IMR-90 (cell line): ENCODE measurements at regions not wholly inside any gene's neighbourhood (a gene's known extent, or its start where the extent isn't known, plus 50 kb on each side); places are given as distances from the start of the nearest gene placed in this dataset.

Experiments used
- ATAC-seq: fragments of 200-7000 bp; cut with Tn5 transposase; 2 replicates; pipeline ENCODE4 v1.9.1; 2020; ENCODE audit warnings: low read depth, mild to moderate bottlenecking, moderate library complexity
- BruUV-seq: library from RNA; stranded (reverse); fragments of 400-500 nt; replicated peaks from 2 replicates; lab custom pipeline; 2021; lab: Mats Ljungman, UMichigan
- CTCF ChIA-PET: fragments of 300-600 bp; formaldehyde crosslinking; extraction: SDS; loops from one replicate; lab custom pipeline; 2021; ENCODE audit warnings: antibody characterized with exemption; lab: Yijun Ruan, JAX
- POLR2A ChIA-PET: fragments of 300-600 bp; sonication (Branson Sonifier 250); formaldehyde crosslinking; loops from one replicate; lab custom pipeline; 2022; ENCODE audit warnings: antibody characterized with exemption; ENCODE audit not compliant: unreplicated experiment; lab: Charles Lee
- DNase-seq: peaks from one replicate; pipeline ENCODE4 v3.0.0; 2013
- H2AFZ ChIP-seq: replicated peaks from 2 replicates; pipeline ENCODE3; 2013; ENCODE audit warnings: low read length, mild to moderate bottlenecking; ENCODE audit not compliant: poor library complexity
- H2AK5ac ChIP-seq: 2 replicates; pipeline ENCODE4 v1.6.1; 2013; ENCODE audit warnings: low read depth, low read length, inconsistent platforms
- H2AK9ac ChIP-seq: replicated peaks from 2 replicates; pipeline ENCODE3; 2013; ENCODE audit warnings: mild to moderate bottlenecking, low read depth, low read length, moderate library complexity; ENCODE audit not compliant: poor library complexity
- H2BK120ac ChIP-seq: 2 replicates; pipeline ENCODE4 v1.6.1; 2013; ENCODE audit warnings: low read depth, low read length, inconsistent platforms
- H2BK15ac ChIP-seq: 3 replicates; pipeline ENCODE4 v1.6.1; 2013; ENCODE audit warnings: low read depth, low read length, inconsistent platforms
- H2BK20ac ChIP-seq: 2 replicates; pipeline ENCODE4 v1.6.1; 2013; ENCODE audit warnings: low read depth, mild to moderate bottlenecking, inconsistent platforms, low read length, moderate library complexity
- H2BK5ac ChIP-seq: 2 replicates; pipeline ENCODE4 v1.6.1; 2013; ENCODE audit warnings: mild to moderate bottlenecking, low read depth, low read length, inconsistent platforms; ENCODE audit not compliant: poor library complexity, severe bottlenecking
- H3K14ac ChIP-seq: replicated peaks from 2 replicates; pipeline ENCODE4 v1.6.1; 2013; ENCODE audit warnings: low read depth, low read length, inconsistent platforms
- H3K18ac ChIP-seq: 2 replicates; pipeline ENCODE4 v1.6.1; 2013; ENCODE audit warnings: low read depth, low read length, control low read depth
- H3K23ac ChIP-seq: 2 replicates; pipeline ENCODE4 v1.6.1; 2013; ENCODE audit warnings: low read depth, low read length, inconsistent platforms
- H3K27ac ChIP-seq: 2 replicates; pipeline ENCODE4 v1.5.1; 2013; ENCODE audit warnings: mild to moderate bottlenecking, control low read depth, low read length; ENCODE audit not compliant: insufficient read depth
- H3K27me3 ChIP-seq: 2 replicates; pipeline ENCODE4 v1.6.1; 2013; ENCODE audit warnings: low read length; ENCODE audit not compliant: control insufficient read depth, insufficient read depth
- H3K36me3 ChIP-seq: 2 replicates; pipeline ENCODE4 v1.6.1; 2013; ENCODE audit warnings: low read length, mixed read lengths; ENCODE audit not compliant: control insufficient read depth, insufficient read depth
- H3K4ac ChIP-seq: 2 replicates; pipeline ENCODE4 v1.6.1; 2013; ENCODE audit warnings: low read depth, low read length, inconsistent platforms
- H3K4me1 ChIP-seq: 2 replicates; pipeline ENCODE4 v1.6.1; 2013; ENCODE audit warnings: low read length, mixed read lengths; ENCODE audit not compliant: control insufficient read depth, insufficient read depth
- H3K4me2 ChIP-seq: 2 replicates; pipeline ENCODE4 v1.6.1; 2013; ENCODE audit warnings: low read depth, mild to moderate bottlenecking, control low read depth, low read length, moderate library complexity
- H3K4me3 ChIP-seq: 2 replicates; pipeline ENCODE4 v1.5.1; 2013; ENCODE audit warnings: low read depth, mild to moderate bottlenecking, control low read depth, low read length, moderate library complexity; ENCODE audit not compliant: insufficient read depth
- H3K56ac ChIP-seq: 2 replicates; pipeline ENCODE4 v1.6.1; 2013; ENCODE audit warnings: low read length, inconsistent platforms; ENCODE audit not compliant: insufficient read depth; ENCODE audit errors: extremely low read depth
- H3K79me1 ChIP-seq, 2 experiments: 2 replicates each; pipeline ENCODE4 v1.6.1; 2013; ENCODE audit warnings: low read length in 2 of 2, inconsistent platforms in 1 of 2, low read depth in 1 of 2
- H3K9ac ChIP-seq: 2 replicates; pipeline ENCODE4 v1.6.1; 2013; ENCODE audit warnings: low read depth, low read length, control low read depth
- H3K9me1 ChIP-seq: 2 replicates; pipeline ENCODE4 v1.6.1; 2013; ENCODE audit warnings: low read length, inconsistent platforms; ENCODE audit not compliant: insufficient read depth
- H3K9me3 ChIP-seq: 2 replicates; pipeline ENCODE4 v1.6.1; 2013; ENCODE audit warnings: low read length; ENCODE audit not compliant: control insufficient read depth, insufficient read depth
- H4K20me1 ChIP-seq: 2 replicates; pipeline ENCODE4 v1.6.1; 2013; ENCODE audit warnings: low read length, inconsistent platforms; ENCODE audit not compliant: insufficient read depth
- H4K5ac ChIP-seq: 2 replicates; pipeline ENCODE4 v1.6.1; 2013; ENCODE audit warnings: mild to moderate bottlenecking, low read depth, low read length, control low read depth
- H4K8ac ChIP-seq, 2 experiments: 2 replicates each; pipeline ENCODE4 v1.6.1; 2013; ENCODE audit warnings: low read depth in 2 of 2, low read length in 2 of 2, control low read depth in 1 of 2, inconsistent platforms in 1 of 2
- H4K91ac ChIP-seq: 2 replicates; pipeline ENCODE4 v1.6.1; 2013; ENCODE audit warnings: low read depth, low read length, inconsistent platforms; ENCODE audit not compliant: insufficient read depth
- POLR2A ChIP-seq: IDR thresholded peaks from 2 replicates; pipeline ENCODE4 v1.6.1; 2012; ENCODE audit warnings: mild to moderate bottlenecking, low read depth, low read length
- RCOR1 ChIP-seq: IDR thresholded peaks from 2 replicates; pipeline ENCODE4 v1.6.1; 2012; ENCODE audit warnings: mild to moderate bottlenecking, low read length, improper control_type of control experiment; ENCODE audit not compliant: insufficient replicate concordance
- RFX5 ChIP-seq: IDR thresholded peaks from 2 replicates; pipeline ENCODE4 v1.8.0; 2012; ENCODE audit warnings: low read depth, mild to moderate bottlenecking, low read length, moderate library complexity
- WGBS, 2 experiments: methylation state at CpG; one replicate each; pipeline versions ENCODE4 v1.1.5 to v1.1.7; 2013; ENCODE audit warnings: missing lambda C conversion rate in 2 of 2; ENCODE audit not compliant: insufficient read length in 1 of 2; ENCODE audit errors: extremely low coverage in 2 of 2; 5-methylcytosine and 5-hydroxymethylcytosine counted together
- dilution Hi-C: fragments of 300-500 bp; cut with HindIII; formaldehyde crosslinking; loops from one replicate; pipeline ENCODE4 v1.14.3; 2018; ENCODE audit warnings: low sequenced_read_pairs; ENCODE audit not compliant: unreplicated experiment
- in situ Hi-C: fragments of 300-500 bp; cut with MboI; formaldehyde crosslinking; loops from 3 replicates; pipeline ENCODE4 v1.14.3; 2019; ENCODE audit warnings: low sequenced_read_pairs, inconsistent platforms, mixed read lengths
- intact Hi-C: fragments of 100-400 bp; cut with micrococcal nuclease; formaldehyde crosslinking; loops from 2 replicates; pipeline ENCODE4 v1.10.0; 2022

DNA sequence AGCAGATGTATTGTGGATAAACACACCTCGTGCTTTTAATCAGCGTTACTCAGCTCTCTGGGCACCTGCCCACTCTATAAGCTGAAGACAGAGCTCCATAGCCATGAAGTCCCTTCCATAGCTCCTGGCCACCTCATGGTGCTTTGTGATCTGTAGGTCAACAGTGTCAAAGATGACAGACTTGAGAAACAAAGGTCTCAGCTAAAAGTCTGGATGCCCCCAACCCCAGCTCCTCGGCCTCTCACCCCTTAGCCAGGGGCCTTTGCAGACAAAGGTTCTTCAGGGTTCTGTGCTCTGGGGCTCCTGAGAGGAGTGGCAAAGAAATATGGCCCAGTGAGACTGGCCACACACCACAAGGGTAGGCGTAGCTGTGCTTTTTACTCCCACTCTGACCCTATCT, 168.6 kb downstream of the KLF13 start:
- Histone ChIP-seq H3K36me3 (no peaks in the 10 kb centered on the region), H2AK5ac (no peak overlapping the region), H2AK9ac (no peak overlapping the region), H3K9me1 (no peaks in the 10 kb centered on the region), H2BK15ac (no peak overlapping the region), H3K4me3 (no peak overlapping the region), H3K79me1 (no peaks in the 10 kb centered on the region), H2BK20ac (no peak overlapping the region), H2BK120ac (no peak overlapping the region), H3K18ac (no peak overlapping the region), H3K9ac (no peak overlapping the region), H3K9me3 (peaks cover 2% of the 10 kb centered on the region; the same call in 1 of the 2 replicates), H2AFZ (no peak overlapping the region), H3K27me3 (peaks cover 2% of the 10 kb centered on the region), H3K4me1 (no peaks in the 10 kb centered on the region), H4K8ac (no peak overlapping the region), H4K91ac (no peak overlapping the region), H4K20me1 (no peaks in the 10 kb centered on the region), H3K4me2 (no peak overlapping the region), H4K5ac (no peak overlapping the region), H3K4ac (no peak overlapping the region), H2BK5ac (no peak overlapping the region), H3K56ac (no peak overlapping the region), H3K27ac (no peak overlapping the region), H3K23ac (no peak overlapping the region), H3K14ac (no peak overlapping the region)
- POLR2A ChIA-PET, result interaction anchor here (0.6 kb wide), 1 partner anchor 10 kb away, joined by 5 read pairs; no protein-coding TSS in a partner anchor
- in situ Hi-C loops (loop anchor here (25.0 kb wide), 1 partner anchor 833 kb away; no protein-coding TSS in a partner anchor), dilution Hi-C loops (no loop called here), intact Hi-C loops (no loop called here)
- no TSS peak for BruUV-seq
- no peak for ATAC-seq
- no CpG with 5 or more reads among the region's 4 CpGs for WGBS, 2 experiments
- DNase-seq, result no peak
- CTCF ChIA-PET, result no interaction called here
- TF ChIP-seq RFX5, result no peak
- TF ChIP-seq RCOR1, result no peak
- TF ChIP-seq POLR2A, result no peak
